ENCODE measurements at regions not wholly inside any gene's neighbourhood (a gene's known extent, or its start where the extent isn't known, plus 50 kb on each side); places are given as distances from the start of the nearest gene placed in this dataset.

GRCh38 chr4:184315675-184316359 is 98.1 kb upstream of the ENPP6 start:
- DNase-seq = no peak

GRCh38 chr4:184313702-184314659 is 96.3 kb upstream of the ENPP6 start:
- intact Hi-C loops (cut with DNase I) = no loop called here

More at GRCh38 chr4:184315675-184316359, 98.1 kb upstream of the ENPP6 start:
- Histone ChIP-seq H3K27ac (ENCODE audit: low read depth in 2 of 2, low read length in 2 of 2) (no peak overlapping the region), H3K4me1 (ENCODE audit: control insufficient read depth in 2 of 3, insufficient read depth in 2 of 3, low read depth in 1 of 3, low read length in 3 of 3) (peaks cover 0 to 7% (median 3%) of the 10 kb centered on the region in 3 donors), H3K9me3 (ENCODE audit: control insufficient read depth in 2 of 3, insufficient read depth in 1 of 3, low read length in 3 of 3) (no peaks in the 10 kb centered on the region), H3K27me3 (ENCODE audit: control insufficient read depth, insufficient read depth, low read length) (no peaks in the 10 kb centered on the region), H3K36me3 (ENCODE audit: control insufficient read depth in 2 of 3, insufficient read depth in 3 of 3, low read length in 3 of 3) (no peaks in the 10 kb centered on the region), H3K9ac (ENCODE audit: low read length in 3 of 3) (no peak overlapping the region), H3K4me3 (ENCODE audit: low read length in 3 of 3) (no peak overlapping the region)
- no peak for FAIRE-seq
- intact Hi-C loops (cut with DNase I) = no loop called here
- no peak for TF ChIP-seq CTCF (IDR thresholded peaks at IDR 0.05; ENCODE audit: borderline replicate concordance, extremely low read depth, insufficient read depth)

GRCh38 chr4:184313058-184313581 is 95.4 kb upstream of the ENPP6 start:
- no peak for DNase-seq
- Histone ChIP-seq H3K4me3 (ENCODE audit: low read length in 3 of 3) (no peak overlapping the region), H3K4me1 (ENCODE audit: control insufficient read depth in 2 of 3, insufficient read depth in 2 of 3, low read depth in 1 of 3, low read length in 3 of 3) (peaks cover 0 to 9% (median 3%) of the 10 kb centered on the region in 3 donors), H3K27ac (ENCODE audit: low read depth in 2 of 2, low read length in 2 of 2) (no peak overlapping the region), H3K9ac (ENCODE audit: low read length in 3 of 3) (no peak overlapping the region), H3K27me3 (ENCODE audit: control insufficient read depth, insufficient read depth, low read length) (no peaks in the 10 kb centered on the region), H3K9me3 (ENCODE audit: control insufficient read depth in 2 of 3, insufficient read depth in 1 of 3, low read length in 3 of 3) (no peaks in the 10 kb centered on the region), H3K36me3 (ENCODE audit: control insufficient read depth in 2 of 3, insufficient read depth in 3 of 3, low read length in 3 of 3) (no peaks in the 10 kb centered on the region)
- no peak for FAIRE-seq
- intact Hi-C loops (cut with DNase I) = no loop called here
- no peak for TF ChIP-seq CTCF (IDR thresholded peaks at IDR 0.05; ENCODE audit: borderline replicate concordance, extremely low read depth, insufficient read depth)

More at GRCh38 chr4:184313702-184314659, 96.3 kb upstream of the ENPP6 start:
- H3K9ac ChIP-seq (ENCODE audit: low read length in 3 of 3) = no peak overlapping the region
- peaks cover 0 to 9% (median 3%) of the 10 kb centered on the region in 3 donors for H3K4me1 ChIP-seq (ENCODE audit: control insufficient read depth in 2 of 3, insufficient read depth in 2 of 3, low read depth in 1 of 3, low read length in 3 of 3)
- DNase-seq (no peak), FAIRE-seq (no peak)
- no peaks in the 10 kb centered on the region for H3K9me3 ChIP-seq (ENCODE audit: control insufficient read depth in 2 of 3, insufficient read depth in 1 of 3, low read length in 3 of 3)
- no peaks in the 10 kb centered on the region for H3K36me3 ChIP-seq (ENCODE audit: control insufficient read depth in 2 of 3, insufficient read depth in 3 of 3, low read length in 3 of 3)
- TF ChIP-seq CTCF (IDR thresholded peaks at IDR 0.05; ENCODE audit: borderline replicate concordance, extremely low read depth, insufficient read depth) = no peak
- no peak overlapping the region for H3K4me3 ChIP-seq (ENCODE audit: low read length in 3 of 3)
- no peaks in the 10 kb centered on the region for H3K27me3 ChIP-seq (ENCODE audit: control insufficient read depth, insufficient read depth, low read length)
- no peak overlapping the region for H3K27ac ChIP-seq (ENCODE audit: low read depth in 2 of 2, low read length in 2 of 2)

Data from kidney (tissue), 13 donors.